SU-DHL-6 (cell line): ENCODE measurements at regions not wholly inside any gene's neighbourhood (a gene's known extent, or its start where the extent isn't known, plus 50 kb on each side); places are given as distances from the start of the nearest gene placed in this dataset.

ENCODE experiments used
- H2AFZ ChIP-seq: fragments of 200-600 bp; sonication (generic); 2 replicates; pipeline ENCODE4 v1.6.1; 2014; ENCODE audit warnings: low read depth, mild to moderate bottlenecking, moderate library complexity, mixed read lengths, antibody characterized with exemption, low read length; ENCODE audit not compliant: severe bottlenecking
- H3F3A ChIP-seq: fragments of 200-600 bp; shearing (Covaris generic); 2 replicates; pipeline ENCODE4 v1.6.0; 2016; ENCODE audit warnings: antibody characterized with exemption, mild to moderate bottlenecking; ENCODE audit not compliant: insufficient read depth
- H3K27ac ChIP-seq: fragments of 200-600 bp; sonication (generic); 2 replicates; pipeline ENCODE4 v1.5.1; 2016; ENCODE audit warnings: low read depth, mild to moderate bottlenecking, low read length, moderate library complexity, mixed read lengths
- H3K27me3 ChIP-seq: fragments of 200-600 bp; sonication (generic), shearing (Covaris generic); 2 replicates; pipeline ENCODE4 v1.6.0; 2014; ENCODE audit warnings: mild to moderate bottlenecking, low read length
- H3K36me3 ChIP-seq: fragments of 200-600 bp; sonication (generic); 2 replicates; pipeline ENCODE4 v1.6.1; 2014; ENCODE audit warnings: mild to moderate bottlenecking, low read length, mixed read lengths
- H3K4me2 ChIP-seq: fragments of 300-600, 200-600 bp; shearing (Covaris generic), sonication (generic); 2 replicates; pipeline ENCODE4 v1.6.0; 2014; ENCODE audit warnings: low read length, low read depth, mild to moderate bottlenecking; ENCODE audit not compliant: poor library complexity, severe bottlenecking
- H3K4me3 ChIP-seq: fragments of 200-600 bp; sonication (generic); 2 replicates; pipeline ENCODE4 v1.5.1; 2014; ENCODE audit warnings: antibody characterized with exemption, low read length, mild to moderate bottlenecking, mixed read lengths; ENCODE audit not compliant: insufficient read depth, poor library complexity, severe bottlenecking
- H3K79me2 ChIP-seq: fragments of 200-600 bp; sonication (generic); 2 replicates; pipeline ENCODE4 v1.6.1; 2014; ENCODE audit warnings: mild to moderate bottlenecking, low read length, moderate library complexity; ENCODE audit not compliant: insufficient read depth
- H3K9ac ChIP-seq: fragments of 200-600 bp; sonication (generic); 2 replicates; pipeline ENCODE4 v1.7.0; 2014; ENCODE audit warnings: mild to moderate bottlenecking, low read length
- H3K9me2 ChIP-seq: fragments of 200-600 bp; sonication (generic); replicated peaks from 2 replicates; pipeline ENCODE4 v1.6.1; 2014; ENCODE audit warnings: low read length; ENCODE audit not compliant: insufficient read depth
- H3K9me3 ChIP-seq: fragments of 200-600 bp; sonication (generic); 2 replicates; pipeline ENCODE4 v1.6.1; 2014; ENCODE audit warnings: low read length, mixed read lengths; ENCODE audit not compliant: insufficient read depth
- H4K20me1 ChIP-seq: fragments of 200-600 bp; sonication (generic); 2 replicates; pipeline ENCODE4 v1.6.1; 2014; ENCODE audit warnings: low read depth, mild to moderate bottlenecking, antibody characterized with exemption, low read length, moderate library complexity, mixed read lengths
- CTCF ChIP-seq: fragments of 200-600 bp; sonication (generic); IDR thresholded peaks from one replicate; pipeline ENCODE4 v1.5.1; 2017; ENCODE audit warnings: antibody characterized with exemption, mild to moderate bottlenecking, low read length, moderate library complexity; ENCODE audit not compliant: insufficient read depth, poor library complexity, severe bottlenecking
- EZH2phosphoT487 ChIP-seq: fragments of 200-600 bp; sonication (generic), shearing (Covaris generic); conservative IDR thresholded peaks from 2 replicates; pipeline ENCODE4 v1.6.1; 2018; ENCODE audit warnings: mild to moderate bottlenecking, antibody characterized with exemption, low read length, moderate library complexity, mixed read lengths

- Histone ChIP-seq H3F3A (no peaks in the 10 kb centered on the region), H3K27me3 (no peaks in the 10 kb centered on the region), H3K9me3 (no peaks in the 10 kb centered on the region), H2AFZ (no peak overlapping the region), H3K4me2 (no peak overlapping the region), H4K20me1 (no peaks in the 10 kb centered on the region), H3K9ac (no peak overlapping the region), H3K4me3 (no peak overlapping the region), H3K27ac (no peak overlapping the region), H3K9me2 (no peaks in the 10 kb centered on the region), H3K36me3 (no peaks in the 10 kb centered on the region), H3K79me2 (no peaks in the 10 kb centered on the region)
- TF ChIP-seq EZH2phosphoT487 = no peak
- no peak for TF ChIP-seq CTCF
These were observed 667.3 kb downstream of the NPHP4 start for GRCh38 chr1:5324883-5325282.

GRCh38 chr1:5318143-5318816, 663.9 kb downstream of the AJAP1 start:
- no peaks in the 10 kb centered on the region for H4K20me1 ChIP-seq
- no peak overlapping the region for H2AFZ ChIP-seq
- no peaks in the 10 kb centered on the region for H3K79me2 ChIP-seq
- H3K9me3 ChIP-seq = no peaks in the 10 kb centered on the region
- no peak overlapping the region for H3K27ac ChIP-seq
- no peaks in the 10 kb centered on the region for H3K36me3 ChIP-seq
- no peaks in the 10 kb centered on the region for H3F3A ChIP-seq
- no peaks in the 10 kb centered on the region for H3K9me2 ChIP-seq
- H3K4me3 ChIP-seq = no peak overlapping the region
- H3K4me2 ChIP-seq = no peak overlapping the region
- no peak overlapping the region for H3K9ac ChIP-seq
- TF ChIP-seq CTCF (no peak), EZH2phosphoT487 (no peak)
- H3K27me3 ChIP-seq = no peaks in the 10 kb centered on the region

GRCh38 chr1:5317391-5317790, 663.0 kb downstream of the AJAP1 start:
- Histone ChIP-seq H3K79me2 (no peaks in the 10 kb centered on the region), H3K36me3 (no peaks in the 10 kb centered on the region), H3F3A (no peaks in the 10 kb centered on the region), H3K4me2 (no peak overlapping the region), H4K20me1 (no peaks in the 10 kb centered on the region), H3K27me3 (no peaks in the 10 kb centered on the region), H3K27ac (no peak overlapping the region), H3K9ac (no peak overlapping the region), H3K4me3 (no peak overlapping the region), H2AFZ (no peak overlapping the region), H3K9me3 (no peaks in the 10 kb centered on the region), H3K9me2 (no peaks in the 10 kb centered on the region)
- TF ChIP-seq EZH2phosphoT487 = no peak
- no peak for TF ChIP-seq CTCF
